Loucy (cell line): ENCODE measurements at regions not wholly inside any gene's neighbourhood (a gene's known extent, or its start where the extent isn't known, plus 50 kb on each side); places are given as distances from the start of the nearest gene placed in this dataset.

ENCODE experiments used
- H2AFZ ChIP-seq: fragments of 200-600 bp; sonication (generic); 2 replicates; pipeline ENCODE4 v1.6.0; 2016; ENCODE audit warnings: antibody characterized with exemption, mild to moderate bottlenecking, low read length, moderate library complexity
- H3F3A ChIP-seq: fragments of 200-600 bp; 2 replicates; pipeline ENCODE4 v1.6.0; 2016; ENCODE audit warnings: antibody characterized with exemption, low read depth, mild to moderate bottlenecking
- H3K27me3 ChIP-seq: fragments of 200-600 bp; sonication (generic); 2 replicates; pipeline ENCODE4 v1.6.1; 2014; ENCODE audit warnings: low read length, mild to moderate bottlenecking; ENCODE audit not compliant: insufficient read depth, poor library complexity, severe bottlenecking
- H3K36me3 ChIP-seq: fragments of 200-600 bp; sonication (generic); 2 replicates; pipeline ENCODE4 v1.6.1; 2016; ENCODE audit warnings: low read length; ENCODE audit not compliant: insufficient read depth
- H3K4me1 ChIP-seq: fragments of 200-600 bp; sonication (generic); 2 replicates; pipeline ENCODE4 v1.5.1; 2014; ENCODE audit warnings: low read length, mild to moderate bottlenecking; ENCODE audit not compliant: insufficient read depth, poor library complexity, severe bottlenecking
- H3K4me2 ChIP-seq: fragments of 200-600 bp; sonication (generic); 2 replicates; pipeline ENCODE4 v1.6.0; 2014; ENCODE audit warnings: antibody characterized with exemption, low read length, low read depth, mild to moderate bottlenecking; ENCODE audit not compliant: poor library complexity, severe bottlenecking
- H3K4me3 ChIP-seq: fragments of 200-600 bp; sonication (generic); 2 replicates; pipeline ENCODE4 v1.5.1; 2014; ENCODE audit warnings: low read length, mild to moderate bottlenecking, mixed read lengths; ENCODE audit not compliant: poor library complexity, severe bottlenecking
- H3K79me2 ChIP-seq: fragments of 200-600 bp; sonication (generic); 2 replicates; pipeline ENCODE4 v1.6.1; 2014; ENCODE audit warnings: low read length; ENCODE audit not compliant: insufficient read depth
- H3K9ac ChIP-seq: fragments of 200-600 bp; sonication (generic); 2 replicates; pipeline ENCODE4 v1.6.0; 2014; ENCODE audit warnings: mild to moderate bottlenecking, low read depth, low read length, moderate library complexity; ENCODE audit not compliant: poor library complexity, severe bottlenecking
- H3K9me2 ChIP-seq: fragments of 200-600 bp; sonication (generic); replicated peaks from 2 replicates; pipeline ENCODE4 v1.6.1; 2016; ENCODE audit warnings: low read depth, low read length, mixed read lengths
- H3K9me3 ChIP-seq: fragments of 200-600 bp; sonication (generic); 2 replicates; pipeline ENCODE4 v1.6.1; 2014; ENCODE audit warnings: mild to moderate bottlenecking, antibody characterized with exemption, low read length, low read depth; ENCODE audit not compliant: insufficient read depth
- H4K20me1 ChIP-seq: fragments of 200-600 bp; sonication (generic); 2 replicates; pipeline ENCODE4 v1.6.0; 2014; ENCODE audit warnings: antibody characterized with exemption, low read length, mild to moderate bottlenecking; ENCODE audit not compliant: insufficient read depth, poor library complexity, severe bottlenecking
- EZH2phosphoT487 ChIP-seq: fragments of 200-600 bp; IDR thresholded peaks from 2 replicates; pipeline ENCODE4 v1.6.1; 2018; ENCODE audit warnings: antibody characterized with exemption, mild to moderate bottlenecking, moderate library complexity, borderline replicate concordance
- TF ChIP-seq, protein P1 (sequence below): fragments of 200-600 bp; sonication (generic); conservative IDR thresholded peaks from 2 replicates; pipeline ENCODE4 v1.5.1; 2014; ENCODE audit warnings: mild to moderate bottlenecking, antibody characterized with exemption, low read length

GRCh38 chr14:100381395-100382105, 58.4 kb downstream of the SLC25A47 start:
- TF ChIP-seq, protein P1, sequence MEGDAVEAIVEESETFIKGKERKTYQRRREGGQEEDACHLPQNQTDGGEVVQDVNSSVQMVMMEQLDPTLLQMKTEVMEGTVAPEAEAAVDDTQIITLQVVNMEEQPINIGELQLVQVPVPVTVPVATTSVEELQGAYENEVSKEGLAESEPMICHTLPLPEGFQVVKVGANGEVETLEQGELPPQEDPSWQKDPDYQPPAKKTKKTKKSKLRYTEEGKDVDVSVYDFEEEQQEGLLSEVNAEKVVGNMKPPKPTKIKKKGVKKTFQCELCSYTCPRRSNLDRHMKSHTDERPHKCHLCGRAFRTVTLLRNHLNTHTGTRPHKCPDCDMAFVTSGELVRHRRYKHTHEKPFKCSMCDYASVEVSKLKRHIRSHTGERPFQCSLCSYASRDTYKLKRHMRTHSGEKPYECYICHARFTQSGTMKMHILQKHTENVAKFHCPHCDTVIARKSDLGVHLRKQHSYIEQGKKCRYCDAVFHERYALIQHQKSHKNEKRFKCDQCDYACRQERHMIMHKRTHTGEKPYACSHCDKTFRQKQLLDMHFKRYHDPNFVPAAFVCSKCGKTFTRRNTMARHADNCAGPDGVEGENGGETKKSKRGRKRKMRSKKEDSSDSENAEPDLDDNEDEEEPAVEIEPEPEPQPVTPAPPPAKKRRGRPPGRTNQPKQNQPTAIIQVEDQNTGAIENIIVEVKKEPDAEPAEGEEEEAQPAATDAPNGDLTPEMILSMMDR, result no peak
- no peak for TF ChIP-seq EZH2phosphoT487
- H3K4me1 ChIP-seq, result peaks cover 29% of the 10 kb centered on the region
- H3K9me3 ChIP-seq, result no peaks in the 10 kb centered on the region
- H2AFZ ChIP-seq, result no peak overlapping the region
- H3K9ac ChIP-seq, result no peak overlapping the region
- H3K27me3 ChIP-seq, result no peaks in the 10 kb centered on the region
- H3K36me3 ChIP-seq, result no peaks in the 10 kb centered on the region
- no peak overlapping the region for H3K4me2 ChIP-seq
- H4K20me1 ChIP-seq, result no peaks in the 10 kb centered on the region
- no peaks in the 10 kb centered on the region for H3F3A ChIP-seq
- H3K4me3 ChIP-seq, result no peak overlapping the region
- H3K79me2 ChIP-seq, result no peaks in the 10 kb centered on the region
- no peaks in the 10 kb centered on the region for H3K9me2 ChIP-seq

GRCh38 chr14:100382106-100382455, 58.9 kb downstream of the SLC25A47 start:
- no peak overlapping the region for H3K4me2 ChIP-seq
- no peaks in the 10 kb centered on the region for H4K20me1 ChIP-seq
- no peaks in the 10 kb centered on the region for H3K27me3 ChIP-seq
- no peak overlapping the region for H3K4me3 ChIP-seq
- H3K4me1 ChIP-seq, result peaks cover 24% of the 10 kb centered on the region
- H3F3A ChIP-seq, result no peaks in the 10 kb centered on the region
- H3K9ac ChIP-seq, result no peak overlapping the region
- no peaks in the 10 kb centered on the region for H3K36me3 ChIP-seq
- H2AFZ ChIP-seq, result no peak overlapping the region
- H3K9me3 ChIP-seq, result no peaks in the 10 kb centered on the region
- no peaks in the 10 kb centered on the region for H3K9me2 ChIP-seq
- TF ChIP-seq, protein P1, result no peak
- TF ChIP-seq EZH2phosphoT487, result no peak
- H3K79me2 ChIP-seq, result no peaks in the 10 kb centered on the region

DNA sequence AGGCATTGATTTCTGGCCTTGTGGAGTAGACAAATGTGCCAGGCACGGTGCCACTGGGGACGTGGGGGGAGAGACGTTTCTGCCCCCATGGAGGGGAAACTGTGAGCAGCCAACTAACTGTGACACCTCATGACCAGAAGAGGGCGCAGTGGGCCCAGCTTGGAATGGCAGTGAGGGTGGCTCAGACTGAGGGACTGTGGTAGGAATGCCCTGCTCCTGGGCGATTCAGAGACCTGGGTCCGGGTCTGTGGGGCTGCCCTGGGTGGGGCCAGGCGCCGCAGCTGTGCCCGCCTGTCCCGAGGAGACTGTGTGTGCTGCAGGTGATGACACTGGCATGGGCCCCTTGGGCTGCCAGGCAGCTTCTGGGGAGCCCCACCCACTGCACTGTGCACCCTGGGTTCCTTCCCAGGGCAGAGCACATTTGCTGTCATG, 60.6 kb downstream of the SLC25A47 start:
- Histone ChIP-seq H3K4me3 (no peak overlapping the region), H3K9me3 (no peaks in the 10 kb centered on the region), H3K4me2 (no peak overlapping the region), H3K36me3 (no peaks in the 10 kb centered on the region), H4K20me1 (no peaks in the 10 kb centered on the region), H3K27me3 (no peaks in the 10 kb centered on the region), H3K9me2 (no peaks in the 10 kb centered on the region), H2AFZ (no peak overlapping the region), H3K79me2 (no peaks in the 10 kb centered on the region), H3K4me1 (peaks cover 24% of the 10 kb centered on the region), H3F3A (no peaks in the 10 kb centered on the region), H3K9ac (peak overlapping the region; percentile 45)
- TF ChIP-seq EZH2phosphoT487, result no peak
- TF ChIP-seq, protein P1, result peak; percentile 93
